ENCODE measurements at regions not wholly inside any gene's neighbourhood (a gene's known extent, or its start where the extent isn't known, plus 50 kb on each side); places are given as distances from the start of the nearest gene placed in this dataset.
"Not testable (repeated sequence)": the region's sequence is repeated elsewhere in the genome, so short reads cannot be mapped to it uniquely, and the experiment has no call there.

DNA sequence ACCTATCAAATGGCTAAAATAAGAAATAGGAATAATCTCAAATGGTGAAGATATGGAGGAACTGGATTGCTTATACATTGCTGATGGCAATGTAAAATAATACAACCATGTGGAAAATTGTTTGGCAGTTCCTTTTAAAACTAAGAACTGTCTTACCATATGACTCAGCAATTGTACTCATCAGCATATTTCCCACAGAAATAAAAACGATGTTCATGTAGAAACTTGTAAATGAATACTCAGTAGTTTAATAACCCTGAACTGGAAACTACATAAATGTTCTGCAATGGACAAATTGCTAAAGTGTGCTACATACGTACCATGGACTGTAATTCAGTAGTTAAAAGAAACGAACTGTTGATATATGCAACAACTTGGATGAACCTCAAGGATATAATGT is 253.9 kb upstream of the RBMS3 start:
- no peak for DNase-seq (ENCODE audit: low read depth, low spot score)

DNA sequence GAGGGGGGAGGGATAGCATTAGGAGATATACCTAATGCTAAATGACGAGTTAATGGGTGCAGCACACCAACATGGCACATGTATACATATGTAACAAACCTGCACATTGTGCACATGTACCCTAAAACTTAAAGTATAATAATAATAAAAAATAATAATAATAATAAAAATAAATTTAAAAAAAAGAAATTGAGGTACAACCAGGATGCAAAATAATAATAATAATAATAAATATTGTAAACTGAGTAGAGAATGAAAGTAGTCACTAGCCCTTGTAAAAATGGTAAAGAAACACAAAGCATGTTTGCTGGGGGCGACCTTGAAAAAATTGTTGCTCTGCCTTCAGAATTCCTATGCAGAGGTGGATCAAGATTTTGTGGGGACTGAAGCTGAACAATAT is 249.7 kb upstream of the RBMS3 start:
- not testable (repeated sequence) for DNase-seq (ENCODE audit: low read depth, low spot score)

DNA sequence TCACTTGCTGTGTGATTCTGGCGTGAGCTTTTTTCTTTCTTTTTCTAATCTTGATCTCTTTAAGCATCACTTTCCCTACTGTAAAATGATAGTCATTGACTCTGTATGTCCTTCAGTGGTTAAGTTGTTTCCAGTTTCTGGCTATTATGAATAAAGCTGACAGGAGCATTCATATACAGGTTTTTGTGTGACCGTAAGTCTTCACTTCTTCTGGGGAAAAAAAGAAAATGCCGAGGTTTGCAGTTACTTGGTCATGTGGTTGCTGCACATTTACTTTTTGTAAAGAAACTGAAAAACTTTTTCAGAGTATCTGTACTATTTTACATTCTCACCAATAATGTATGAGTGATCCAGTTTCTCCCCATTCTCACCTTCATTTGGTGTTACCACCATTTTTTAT is 247.4 kb upstream of the RBMS3 start:
- no peak for DNase-seq (ENCODE audit: low read depth, low spot score)

DNA sequence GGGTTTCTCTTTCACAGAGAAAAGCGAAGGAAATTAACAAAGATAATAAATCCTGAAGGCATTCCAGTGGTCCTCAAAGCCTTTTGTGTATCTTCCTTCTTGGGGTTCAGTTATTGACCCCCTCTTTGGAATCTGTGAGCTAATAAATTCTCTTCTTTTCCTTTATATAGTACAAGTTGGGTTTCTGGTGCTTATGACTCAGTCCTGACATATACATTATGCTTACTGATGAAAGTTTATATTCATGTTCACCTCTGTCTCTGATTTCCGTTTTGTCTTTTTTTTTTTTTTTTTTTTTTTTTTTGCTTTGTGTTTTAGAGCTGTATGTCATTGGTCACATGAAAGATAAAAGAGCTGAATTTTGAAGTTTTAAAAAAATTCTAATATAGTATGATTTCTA is 230.7 kb upstream of the RBMS3 start:
- DNase-seq (ENCODE audit: low read depth, low spot score): no peak

DNA sequence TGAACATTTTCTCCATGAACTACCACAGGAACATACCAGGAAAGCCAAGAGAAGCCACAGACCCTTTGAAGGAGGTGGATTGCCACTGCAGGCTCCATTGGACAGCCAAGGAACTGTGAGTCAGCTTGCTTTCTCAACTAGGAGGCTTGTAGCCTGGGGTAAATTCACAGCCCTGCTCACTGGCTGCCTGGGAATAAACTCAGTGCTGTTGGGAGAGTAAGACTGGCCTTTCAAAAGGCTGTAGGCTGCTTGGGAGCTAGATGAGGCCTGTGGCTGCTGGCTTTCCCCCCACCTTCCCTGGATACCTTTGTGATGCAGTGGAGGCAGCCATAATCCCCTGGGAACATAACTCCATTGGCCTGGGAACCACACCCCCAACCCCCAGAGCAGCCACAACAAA is 223.5 kb upstream of the RBMS3 start:
- no peak for DNase-seq (ENCODE audit: low read depth, low spot score)

DNA sequence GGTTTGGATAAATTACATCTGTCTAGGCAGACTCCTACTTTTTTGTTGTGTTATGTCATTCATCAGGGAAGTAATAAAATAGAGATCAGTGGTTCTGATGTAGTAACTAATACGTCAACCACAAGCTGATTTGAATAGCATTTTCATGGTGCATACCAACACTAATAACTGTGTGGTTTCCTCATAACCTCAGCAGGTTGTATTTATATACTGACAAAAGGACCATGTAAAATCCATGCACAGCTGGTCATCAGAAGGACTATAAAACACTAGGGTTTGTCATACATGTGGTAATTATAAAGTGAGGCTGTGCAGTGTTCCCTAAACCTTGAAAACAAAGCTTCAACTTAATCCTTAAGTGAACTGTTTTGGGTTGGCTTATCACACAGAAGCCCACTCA is 216.8 kb upstream of the RBMS3 start:
- DNase-seq (ENCODE audit: low read depth, low spot score): no peak

DNA sequence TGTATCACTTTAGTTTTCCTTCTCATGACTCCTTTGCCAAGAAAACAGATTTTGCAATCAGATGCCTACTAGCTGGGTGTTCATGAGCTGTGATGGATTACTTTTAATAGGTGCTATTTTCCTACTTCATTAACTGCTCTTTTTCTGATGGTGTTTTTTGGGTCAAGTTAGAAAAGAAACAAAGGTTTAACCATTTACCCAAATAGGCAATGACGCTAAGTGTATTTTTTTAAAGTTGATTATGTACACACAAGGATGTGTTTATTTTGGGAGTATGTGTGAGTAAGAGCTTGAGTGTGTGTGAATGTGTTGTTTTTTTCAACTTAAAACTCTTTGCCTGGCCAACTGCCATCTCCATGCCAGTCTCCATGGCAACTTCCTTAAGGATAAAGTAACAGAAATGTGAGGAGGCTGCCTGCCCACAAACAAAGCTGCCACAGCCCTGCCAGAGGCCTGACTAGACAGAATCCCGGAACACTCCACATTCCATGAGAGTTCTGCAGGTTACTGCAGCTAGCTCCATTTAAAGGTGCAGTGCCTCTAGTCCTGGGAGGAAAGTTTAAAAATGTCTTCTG is 215.6 kb upstream of the RBMS3 start:
- peak; percentile 99 for DNase-seq (ENCODE audit: low read depth, low spot score)

DNA sequence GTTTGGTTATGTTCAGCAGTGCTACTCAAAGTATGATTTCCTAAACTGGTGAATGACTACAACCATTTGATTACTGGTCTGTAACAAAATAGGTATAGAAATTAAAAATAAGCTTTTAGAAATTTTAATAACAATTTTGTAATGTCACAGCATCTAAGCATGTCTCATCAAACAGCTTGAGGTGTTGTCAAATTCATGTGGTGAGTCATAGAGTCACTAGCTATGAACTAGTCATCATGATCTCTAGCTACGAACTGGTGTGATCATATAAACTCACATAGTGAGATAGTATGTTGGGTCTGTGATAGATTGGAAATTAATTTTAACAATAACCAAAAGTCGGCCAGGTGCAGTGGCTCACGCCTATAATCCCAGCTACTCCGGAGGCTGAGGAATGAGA is 213.9 kb upstream of the RBMS3 start:
- DNase-seq (ENCODE audit: low read depth, low spot score): no peak

DNA sequence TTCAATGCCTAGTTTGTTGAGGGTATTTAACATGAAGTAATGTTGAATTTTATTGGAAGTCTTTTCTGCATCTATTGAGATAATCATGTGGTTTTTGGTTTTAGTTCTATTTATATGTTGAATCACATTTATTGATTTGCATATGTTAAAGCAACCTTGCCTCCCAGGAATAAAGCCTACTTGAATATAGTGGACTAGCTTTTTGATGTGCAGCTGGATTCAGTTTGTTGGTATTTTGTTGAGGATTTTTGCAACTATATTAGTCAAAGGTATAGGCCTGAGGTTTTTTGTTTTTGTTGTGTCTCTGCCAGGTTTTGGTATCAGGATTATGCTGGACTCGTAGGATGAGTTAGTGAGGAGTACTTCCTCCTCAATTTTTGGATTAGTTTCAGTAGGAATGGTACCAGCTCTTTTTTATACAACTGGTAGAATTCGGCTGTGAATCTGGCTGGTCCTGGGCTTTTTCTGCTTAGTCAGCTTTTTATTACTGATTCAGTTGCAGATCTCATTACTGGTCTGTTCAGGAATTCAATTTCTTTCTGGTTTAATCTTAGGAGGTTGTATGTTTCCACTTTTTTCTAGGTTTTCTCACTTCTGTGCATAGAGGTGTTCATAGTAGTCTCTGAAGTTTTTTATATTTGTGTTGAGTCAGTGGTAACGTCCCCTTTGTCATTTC is 209.8 kb upstream of the RBMS3 start:
- no peak for DNase-seq (ENCODE audit: low read depth, low spot score)

DNA sequence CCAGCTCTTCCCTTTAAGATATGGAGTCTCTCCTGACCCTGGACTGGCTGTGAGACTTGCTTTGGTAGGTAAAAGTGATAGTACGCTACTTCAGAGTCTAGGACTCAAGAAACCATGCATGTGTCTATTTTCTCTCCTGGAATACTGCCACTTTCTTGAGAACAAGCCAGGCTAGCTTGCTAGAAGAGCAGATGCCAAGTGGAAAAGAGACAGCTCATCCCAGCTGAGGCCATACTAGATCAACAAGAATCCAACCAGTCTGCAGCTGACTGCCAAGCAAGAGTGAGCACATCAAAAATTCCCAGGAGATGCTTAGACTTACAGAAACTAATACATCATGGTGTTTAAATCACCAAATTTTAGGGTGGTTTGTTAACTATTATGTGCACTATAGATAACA is 208.3 kb upstream of the RBMS3 start:
- no peak for DNase-seq (ENCODE audit: low read depth, low spot score)

DNA sequence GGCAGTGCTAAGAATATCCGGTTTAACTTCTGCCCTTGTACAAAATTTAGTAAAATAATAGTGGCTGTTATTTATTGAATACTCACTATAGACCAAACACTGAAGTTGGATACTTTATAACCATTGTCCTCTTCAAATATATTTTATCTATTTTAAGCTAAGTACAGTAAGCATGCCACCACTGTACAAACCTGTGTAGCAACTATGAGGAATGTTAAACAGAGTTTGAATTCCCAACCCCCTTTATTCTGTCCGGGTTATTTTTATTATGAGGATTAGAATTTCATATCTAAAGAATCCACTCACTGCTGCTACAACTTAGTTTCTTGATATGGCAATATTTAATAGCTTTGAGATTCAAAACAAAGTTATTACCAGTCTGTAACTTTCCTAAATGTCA is 203.5 kb upstream of the RBMS3 start:
- no peak for DNase-seq (ENCODE audit: low read depth, low spot score)

DNA sequence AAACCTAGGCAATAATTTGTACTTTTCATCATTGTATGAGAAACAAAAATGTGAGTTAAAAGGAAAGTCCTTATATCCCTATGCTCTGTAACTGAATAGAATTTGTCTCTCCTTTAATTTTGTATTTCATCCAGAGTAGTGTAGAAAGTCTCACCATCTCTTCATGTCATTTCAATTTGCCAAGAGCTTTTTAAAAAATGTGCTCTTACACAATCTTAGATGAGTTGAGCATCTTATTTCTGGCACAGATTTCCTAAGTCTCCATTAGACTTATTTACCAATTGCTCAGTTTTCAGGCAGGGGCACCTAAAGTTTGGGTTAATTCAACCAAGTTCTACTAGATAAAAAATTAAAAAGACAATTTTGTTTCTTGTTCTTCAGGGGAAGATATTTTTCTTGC is 201.5 kb upstream of the RBMS3 start:
- no peak for DNase-seq (ENCODE audit: low read depth, low spot score)

DNA sequence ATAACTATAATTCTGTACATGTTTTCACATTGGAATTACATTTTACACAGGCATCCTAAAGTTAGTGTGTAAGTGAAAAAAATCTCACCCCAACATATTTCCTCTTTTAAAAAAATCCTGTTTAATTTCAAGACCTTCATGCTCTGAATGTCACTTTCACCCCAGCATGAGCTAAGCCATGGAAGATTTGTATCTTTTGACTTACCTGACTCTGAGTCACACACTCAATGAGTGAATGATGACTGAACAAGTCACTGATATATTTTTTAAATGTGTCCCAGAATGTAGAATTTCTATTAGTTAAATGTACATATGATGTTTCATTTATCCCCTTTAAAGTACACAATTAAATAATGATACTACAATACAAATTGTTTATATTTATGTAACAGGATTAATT is 199.9 kb upstream of the RBMS3 start:
- DNase-seq (ENCODE audit: low read depth, low spot score): no peak

DNA sequence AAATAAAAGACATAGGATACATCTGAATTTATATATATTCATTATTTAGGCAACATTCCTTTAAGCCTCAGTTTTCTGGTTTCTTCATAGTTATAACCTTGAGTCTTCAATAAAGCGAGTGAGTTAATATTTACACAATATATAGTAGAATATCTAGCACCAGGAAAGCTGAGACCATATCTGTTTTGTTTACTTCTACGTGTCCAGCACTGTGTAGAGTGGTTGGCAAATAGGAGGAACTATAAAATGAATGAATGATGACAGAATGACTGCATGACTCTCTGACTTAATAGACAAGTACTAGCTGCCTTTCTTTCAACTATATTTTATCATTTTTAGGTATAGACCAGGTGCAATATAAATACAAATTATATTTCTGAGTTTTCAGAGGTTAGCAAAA is 197.8 kb upstream of the RBMS3 start:
- no peak for DNase-seq (ENCODE audit: low read depth, low spot score)

DNA sequence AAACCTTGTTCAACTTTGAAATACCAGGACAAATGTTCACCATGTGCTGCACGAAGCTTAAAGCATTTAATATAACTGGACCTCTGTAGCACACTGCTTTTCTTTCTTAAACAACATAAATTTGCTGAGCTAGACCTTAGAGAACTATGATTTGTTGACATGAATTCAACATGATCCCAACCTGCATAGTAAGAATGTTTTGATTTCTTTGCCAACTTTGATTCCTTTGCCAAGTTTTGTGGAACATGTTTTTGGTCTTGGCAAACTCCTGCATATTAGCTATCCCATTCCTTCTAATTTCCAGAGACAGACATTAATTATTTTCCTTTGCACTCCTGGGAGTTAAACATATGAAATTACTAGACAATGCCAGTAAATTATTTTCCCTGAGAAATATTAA is 197.2 kb upstream of the RBMS3 start:
- no peak for DNase-seq (ENCODE audit: low read depth, low spot score)

DNA sequence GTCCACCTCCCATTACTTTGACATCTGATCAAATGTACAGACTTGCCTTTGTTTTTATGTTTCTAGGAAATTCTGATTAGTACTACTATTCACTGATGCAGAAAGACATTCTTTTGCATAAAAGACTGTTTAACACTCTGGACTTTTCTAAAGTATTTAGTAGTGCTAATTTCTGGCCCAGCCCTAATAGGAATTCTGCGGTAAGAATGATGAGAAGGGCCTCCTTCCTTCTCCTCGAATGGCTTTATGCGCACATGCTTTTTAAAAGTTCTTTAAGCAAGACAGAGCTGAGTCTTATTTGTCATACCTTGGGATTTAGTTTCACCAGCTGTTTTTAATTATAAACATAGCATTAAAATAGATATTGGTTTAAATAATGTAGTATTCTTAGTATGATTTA is 192.3 kb upstream of the RBMS3 start:
- no peak for DNase-seq (ENCODE audit: low read depth, low spot score)

DNA sequence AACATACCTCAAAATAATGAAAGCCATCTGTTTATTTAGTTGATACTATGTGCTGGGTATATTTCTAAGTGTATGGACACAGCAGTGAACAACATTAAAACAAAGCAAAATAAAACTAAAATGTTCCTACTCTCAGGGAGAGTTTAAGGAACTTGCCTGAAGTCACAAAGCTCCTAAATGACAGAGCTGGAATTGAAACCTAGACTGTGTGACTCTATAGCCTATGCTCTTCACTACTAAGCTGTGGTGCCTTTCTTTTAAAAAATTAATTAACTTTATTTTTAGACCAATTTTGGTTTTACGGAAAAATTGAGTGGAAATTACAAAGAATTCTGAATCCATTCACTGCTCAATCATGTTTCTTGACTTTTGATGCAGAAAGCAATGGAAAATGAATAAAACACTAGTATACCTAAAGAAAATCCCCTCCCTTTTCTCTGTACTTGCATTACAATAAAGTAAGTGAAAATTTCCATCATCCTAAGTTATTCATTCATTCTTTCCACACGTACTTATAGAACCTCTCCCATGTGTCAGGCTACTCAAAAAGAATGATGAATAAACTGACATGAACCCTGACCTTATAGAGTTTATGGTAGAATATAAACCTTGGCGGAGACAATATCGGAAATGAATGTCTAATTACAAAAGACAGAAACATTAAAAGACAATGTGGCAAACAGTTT is 189.8 kb upstream of the RBMS3 start:
- DNase-seq (ENCODE audit: low read depth, low spot score): no peak

DNA sequence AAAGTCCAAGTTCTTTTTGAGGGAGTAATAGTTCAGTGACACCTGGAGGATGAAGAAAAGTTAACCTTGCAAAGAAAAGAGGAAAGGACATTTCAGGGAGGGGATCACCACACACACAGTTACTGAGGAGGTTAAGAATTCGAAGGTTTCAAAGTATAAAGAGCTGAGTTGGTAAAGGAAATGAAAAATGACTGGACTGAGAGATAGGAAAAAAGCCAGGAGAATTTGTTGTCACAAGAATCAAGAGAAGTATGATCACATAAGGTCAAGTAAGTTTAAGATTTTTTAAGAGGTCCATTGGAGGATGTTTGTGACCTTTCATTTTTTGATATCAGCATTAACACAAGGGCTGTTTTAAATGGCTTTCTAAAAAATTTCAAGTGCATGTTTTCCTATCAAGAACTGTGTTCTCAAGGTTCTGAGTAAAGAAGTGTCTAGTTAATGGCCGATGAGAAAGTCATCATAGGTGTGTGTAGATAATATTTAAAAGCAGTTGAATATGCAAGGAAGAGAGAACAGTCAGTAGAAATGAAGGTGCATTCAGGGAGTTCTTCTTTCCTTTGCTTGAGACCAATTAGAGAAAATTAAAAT is 189.2 kb upstream of the RBMS3 start:
- peak; percentile 70 for DNase-seq (ENCODE audit: low read depth, low spot score)

DNA sequence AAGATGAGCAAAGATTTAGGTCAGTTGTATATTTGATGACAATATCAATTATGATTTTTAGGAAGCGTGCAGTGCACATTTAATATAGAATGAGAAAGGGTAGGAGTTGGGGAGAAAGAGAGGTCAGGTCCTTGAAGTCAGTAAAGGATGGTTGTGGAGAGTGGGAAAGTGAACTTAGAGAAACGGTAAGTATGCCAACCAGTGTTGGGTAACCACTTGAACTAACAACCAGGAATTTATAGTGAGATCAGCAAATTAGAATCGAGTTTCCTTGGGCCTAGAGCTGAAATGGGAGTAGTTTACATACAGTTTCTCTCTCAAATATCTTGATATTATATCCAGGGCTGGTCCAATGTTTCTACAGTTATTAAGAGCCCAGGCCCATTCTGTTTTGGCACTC is 188.5 kb upstream of the RBMS3 start:
- DNase-seq (ENCODE audit: low read depth, low spot score): no peak

DNA sequence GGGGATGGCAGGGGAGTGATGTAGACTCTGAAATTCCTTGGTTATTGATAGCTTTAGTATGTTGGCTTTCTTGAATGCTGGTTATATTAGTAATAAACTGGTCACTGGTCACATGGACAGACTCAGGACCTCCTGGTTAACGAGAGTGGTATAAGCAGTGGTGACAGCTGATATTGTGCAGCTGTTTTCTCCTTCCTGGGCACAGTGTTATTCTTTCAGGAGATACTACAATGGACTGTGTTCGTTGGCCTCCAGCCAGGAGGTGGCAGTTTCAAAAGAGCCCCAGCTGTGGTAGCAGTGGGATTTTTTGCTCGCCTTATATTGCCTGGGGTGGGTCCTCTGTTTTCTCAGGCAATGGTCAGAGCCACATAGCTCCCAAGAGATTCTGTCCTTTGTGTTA is 181.6 kb upstream of the RBMS3 start:
- no peak for DNase-seq (ENCODE audit: low read depth, low spot score)

DNA sequence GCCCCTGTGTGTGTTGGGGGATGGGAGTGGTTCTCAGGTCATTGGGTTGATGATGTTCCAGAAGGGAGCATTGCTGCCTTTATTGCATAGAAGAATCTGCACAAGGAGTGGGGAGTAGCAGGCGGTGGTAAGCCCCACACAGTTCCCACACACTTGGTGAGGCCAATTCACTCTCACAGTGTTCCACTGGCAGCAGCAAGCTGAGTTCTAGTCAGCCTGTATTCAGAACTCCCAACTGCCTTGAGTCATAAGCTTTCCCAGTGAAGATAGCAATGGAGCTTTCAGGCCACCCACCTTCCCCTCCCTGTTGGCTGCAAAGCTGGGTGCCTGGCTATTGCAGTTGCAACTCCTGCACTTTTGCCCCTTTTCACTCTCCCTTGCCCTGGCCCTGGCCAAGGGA is 181.1 kb upstream of the RBMS3 start:
- DNase-seq (ENCODE audit: low read depth, low spot score): no peak

DNA sequence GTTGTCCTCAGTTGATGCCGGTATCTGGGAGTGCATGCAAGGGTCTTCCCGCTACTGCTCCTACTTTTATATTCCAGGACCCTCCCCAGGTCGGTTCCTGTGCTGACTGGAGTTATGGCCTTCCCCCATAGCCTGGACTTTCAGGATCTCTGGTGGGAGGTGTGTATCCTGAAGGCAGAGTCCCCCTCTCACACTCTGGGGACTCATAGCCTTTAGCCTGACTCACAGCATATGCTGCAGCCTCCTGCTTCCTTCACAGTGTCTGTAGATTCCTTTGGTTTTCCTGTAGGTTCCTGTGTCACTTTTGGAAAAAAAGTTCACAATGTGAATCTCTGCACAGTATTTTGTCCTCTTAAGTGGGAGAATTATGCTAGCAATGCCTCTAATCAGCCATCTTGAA is 180.6 kb upstream of the RBMS3 start:
- no peak for DNase-seq (ENCODE audit: low read depth, low spot score)

DNA sequence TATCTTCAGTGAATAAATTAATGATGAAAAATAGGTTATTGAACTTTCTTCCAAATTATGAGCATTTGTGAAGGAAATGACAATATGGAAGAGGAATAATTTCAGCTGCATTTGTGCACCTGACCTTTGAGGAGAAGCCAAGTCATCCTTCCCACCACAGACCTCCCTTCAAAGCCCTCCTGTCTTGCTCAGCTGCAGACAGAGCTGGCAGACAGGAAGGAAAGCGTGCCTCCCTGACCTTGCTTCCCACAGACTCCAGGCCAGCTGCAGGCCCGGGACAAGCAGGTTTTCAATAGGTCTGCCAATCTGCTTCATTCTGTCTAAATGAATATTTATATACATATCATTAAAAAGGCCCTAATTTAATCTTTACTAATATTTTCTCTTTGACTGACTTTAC is 152.9 kb upstream of the RBMS3 start:
- peak; percentile 56 for DNase-seq (ENCODE audit: low read depth, low spot score)
